ENCODE measurements at regions not wholly inside any gene's neighbourhood (a gene's known extent, or its start where the extent isn't known, plus 50 kb on each side); places are given as distances from the start of the nearest gene placed in this dataset.

- Mint-ChIP-seq H3K27me3 (ENCODE audit: low read depth) (no peaks in the 10 kb centered on the region; the same call in none of the 2 replicates), H3K9me3 (no peaks in the 10 kb centered on the region), H3K36me3 (ENCODE audit: insufficient read depth in 1 of 3, low read depth in 3 of 3) (no peaks in the 10 kb centered on the region), H3K4me3 (no peak overlapping the region), H3K4me1 (no peaks in the 10 kb centered on the region), H3K27ac (no peak overlapping the region; a peak in 2 of 7 replicates)
- no peak for DNase-seq
- Histone ChIP-seq H3K27me3 (ENCODE audit: insufficient read depth, low read length) (no peaks in the 10 kb centered on the region), H3K9me3 (ENCODE audit: control insufficient read depth, low read depth, low read length) (no peaks in the 10 kb centered on the region), H2BK15ac (ENCODE audit: low read depth, low read length) (no peak overlapping the region), H2AFZ (ENCODE audit: low read length) (no peak overlapping the region), H4K5ac (ENCODE audit: insufficient read length, low read depth, low read length) (no peak overlapping the region), H3K4ac (ENCODE audit: low read depth, low read length) (no peak overlapping the region), H3K23ac (ENCODE audit: insufficient read length, low read depth, low read length) (no peak overlapping the region), H3K56ac (ENCODE audit: insufficient read length, low read depth, low read length) (no peak overlapping the region), H3K79me2 (ENCODE audit: insufficient read depth, low read length) (no peaks in the 10 kb centered on the region), H2AK5ac (ENCODE audit: insufficient read length, low read length) (no peak overlapping the region), H3K14ac (ENCODE audit: insufficient read depth, low read length) (no peak overlapping the region), H2BK120ac (ENCODE audit: low read depth, low read length, poor library complexity, severe bottlenecking) (no peak overlapping the region), H3K9ac (ENCODE audit: extremely low read depth, insufficient read length, low read length) (no peak overlapping the region), H4K91ac (ENCODE audit: insufficient read length, low read depth, low read length) (no peak overlapping the region), H4K8ac (replicated peaks; ENCODE audit: insufficient read length, low read depth, low read length) (no peak overlapping the region), H4K20me1 (ENCODE audit: control insufficient read depth, insufficient read depth, insufficient read length) (no peaks in the 10 kb centered on the region), H3K4me2 (ENCODE audit: insufficient read depth, insufficient read length, low read length) (no peak overlapping the region), H2BK12ac (ENCODE audit: insufficient read length, low read depth, low read length) (no peak overlapping the region), H2BK20ac (ENCODE audit: low read depth, low read length, poor library complexity, severe bottlenecking) (no peak overlapping the region), H3K27ac (ENCODE audit: insufficient read length, low read depth, low read length) (no peak overlapping the region), H3T11ph (ENCODE audit: low read length) (no peak overlapping the region), H2BK5ac (ENCODE audit: insufficient read length, low read length) (no peak overlapping the region), H3K79me1 (ENCODE audit: insufficient read depth, low read depth, low read length, poor library complexity, severe bottlenecking) (no peaks in the 10 kb centered on the region), H3K18ac (ENCODE audit: insufficient read length, low read depth, low read length) (no peak overlapping the region), H3K23me2 (ENCODE audit: insufficient read length, low read depth, low read length, poor library complexity, severe bottlenecking) (no peaks in the 10 kb centered on the region), H3K4me1 (ENCODE audit: insufficient read depth, low read length) (no peaks in the 10 kb centered on the region)
- no CpG with 5 or more reads among the region's 6 CpGs for WGBS (ENCODE audit: extremely low coverage, insufficient read length, low lambda C conversion rate)
- TF ChIP-seq CTCF (conservative IDR thresholded peaks at IDR 0.05), result no peak
These were observed 244.6 kb downstream of the TOMM20 start for GRCh38 chr1:234884006-234884405.

Data from H9 (cell line).